Right lobe of liver (tissue), 6 donors: ENCODE measurements at regions not wholly inside any gene's neighbourhood (a gene's known extent, or its start where the extent isn't known, plus 50 kb on each side); places are given as distances from the start of the nearest gene placed in this dataset.

Experiments
- ATAC-seq, 4 donors: fragments of 200-7000 bp; cut with Tn5 transposase; one replicate each; pipeline ENCODE4 v1.9.1; 2020; ENCODE audit warnings: mild to moderate bottlenecking in 4 of 4, moderate library complexity in 4 of 4
- DNase-seq, 3 donors: peaks; one replicate each; pipeline ENCODE4 v3.0.0-alpha.2; 2020
- H3K27ac ChIP-seq, 3 donors: fragments of 200-600 bp; one replicate each; pipeline ENCODE4 v1.8.0; 2022
- H3K27me3 ChIP-seq, 2 donors: fragments of 200-600 bp; one replicate each; pipeline ENCODE4 v1.8.0; 2022
- H3K36me3 ChIP-seq, 4 donors: fragments of 200-600 bp; sonication (generic) in 1 of 4; one replicate each; pipeline versions ENCODE4 v1.5.1 to v1.8.0; 2017 to 2022; ENCODE audit warnings: control low read depth in 1 of 4
- H3K4me1 ChIP-seq, 4 donors: fragments of 200-600 bp; sonication (generic) in 1 of 4; one replicate each; pipeline versions ENCODE4 v1.5.1 to v1.8.0; 2017 to 2022; ENCODE audit warnings: control low read depth in 1 of 4
- H3K4me3 ChIP-seq, 3 donors: fragments of 200-600 bp; one replicate each; pipeline ENCODE4 v1.8.0; 2022
- H3K9me3 ChIP-seq, 4 donors: fragments of 200-600 bp; sonication (generic) in 1 of 4; one replicate each; pipeline versions ENCODE4 v1.5.1 to v1.8.0; 2017 to 2022; ENCODE audit warnings: control low read depth in 1 of 4
- CTCF ChIP-seq, 4 donors: fragments of 200-600 bp in 3 of 4; fragments of 450-650 bp in 1 of 4; IDR thresholded peaks; one replicate each; pipeline versions ENCODE4 v1.5.1 to v1.8.0; 2016 to 2022; ENCODE audit warnings: antibody characterized with exemption in 4 of 4, mild to moderate bottlenecking in 2 of 4
- POLR2A ChIP-seq: fragments of 450-650 bp; IDR thresholded peaks from one replicate; pipeline ENCODE4 v1.6.1; 2017; ENCODE audit warnings: antibody characterized with exemption, mild to moderate bottlenecking
- WGBS: methylation state at CpG from one replicate; pipeline ENCODE4 v1.1.6; 2018; ENCODE audit warnings: low coverage, low lambda C conversion rate; ENCODE audit not compliant: insufficient coverage; ENCODE audit errors: missing lambda C conversion rate; 5-methylcytosine and 5-hydroxymethylcytosine counted together
- intact Hi-C, 2 donors: fragments of 100-400 bp; cut with DNase I; formaldehyde crosslinking; loops; one replicate each; pipeline versions ENCODE4 v1.11.2 to v1.14.1; 2022
- donor health status: DM: no; HTN: yes; CAD: no.
- donor health status: DM: no; HTN: no; CAD: no.
- donor health status: DM: no; HTN: no; CAD: no.
- donor health status: DM: no; HTN: yes; CAD: no.
- donor health status: DM: no; HTN: yes; CAD: no.

- H3K27ac ChIP-seq, result no peak overlapping the region
- no peaks in the 10 kb centered on the region for H3K36me3 ChIP-seq
- intact Hi-C loops, result no loop called here
- 53% methylated on average over 4 of the region's 4 CpGs for WGBS
- DNase-seq (no peak), ATAC-seq (no peak)
- H3K4me3 ChIP-seq, result no peak overlapping the region
- TF ChIP-seq CTCF (IDR thresholded peaks at IDR 0.05) (no peak), POLR2A (no peak)
- no peaks in the 10 kb centered on the region for H3K9me3 ChIP-seq
- no peaks in the 10 kb centered on the region for H3K27me3 ChIP-seq
- no peaks in the 10 kb centered on the region for H3K4me1 ChIP-seq
Observed at GRCh38 chr4:28966982-28967381, 1753.2 kb upstream of the PCDH7 start.

- intact Hi-C loops, result no loop called here
- Histone ChIP-seq H3K4me1 (no peaks in the 10 kb centered on the region), H3K9me3 (no peaks in the 10 kb centered on the region), H3K27ac (no peak overlapping the region), H3K27me3 (no peaks in the 10 kb centered on the region), H3K4me3 (no peak overlapping the region), H3K36me3 (no peaks in the 10 kb centered on the region)
- ATAC-seq (no peak), DNase-seq (no peak)
- 30% methylated on average over 3 of the region's 3 CpGs for WGBS
- TF ChIP-seq CTCF (IDR thresholded peaks at IDR 0.05), result no peak
- TF ChIP-seq POLR2A, result no peak
Observed at GRCh38 chr4:28973587-28974350, 1746.4 kb upstream of the PCDH7 start.

- no peak for ATAC-seq
- DNase-seq, result no peak
- no peak overlapping the region for H3K27ac ChIP-seq
- no peak overlapping the region for H3K4me3 ChIP-seq
- H3K27me3 ChIP-seq, result no peaks in the 10 kb centered on the region
- no peaks in the 10 kb centered on the region for H3K4me1 ChIP-seq
- intact Hi-C loops, result no loop called here
- H3K36me3 ChIP-seq, result no peaks in the 10 kb centered on the region
- 36% methylated on average over 1 of the region's 1 CpG for WGBS
- no peaks in the 10 kb centered on the region for H3K9me3 ChIP-seq
- no peak for TF ChIP-seq CTCF (IDR thresholded peaks at IDR 0.05)
- no peak for TF ChIP-seq POLR2A
Observed at GRCh38 chr4:28976369-28976768, 1743.8 kb upstream of the PCDH7 start.

- ATAC-seq, result no peak
- no peak overlapping the region for H3K27ac ChIP-seq
- intact Hi-C loops, result no loop called here
- H3K27me3 ChIP-seq, result no peaks in the 10 kb centered on the region
- no peak overlapping the region for H3K4me3 ChIP-seq
- no peaks in the 10 kb centered on the region for H3K4me1 ChIP-seq
- no peaks in the 10 kb centered on the region for H3K36me3 ChIP-seq
- DNase-seq, result no peak
- no peaks in the 10 kb centered on the region for H3K9me3 ChIP-seq
- TF ChIP-seq POLR2A, result no peak
- no peak for TF ChIP-seq CTCF (IDR thresholded peaks at IDR 0.05)
Observed at GRCh38 chr4:29002151-29002550, 1718.0 kb upstream of the PCDH7 start.

GRCh38 chr4:29005838-29006237, 1714.3 kb upstream of the PCDH7 start:
- Histone ChIP-seq H3K27ac (no peak overlapping the region), H3K9me3 (no peaks in the 10 kb centered on the region), H3K4me1 (no peaks in the 10 kb centered on the region), H3K36me3 (no peaks in the 10 kb centered on the region), H3K27me3 (no peaks in the 10 kb centered on the region), H3K4me3 (no peak overlapping the region)
- no peak for DNase-seq
- TF ChIP-seq CTCF (IDR thresholded peaks at IDR 0.05) (no peak), POLR2A (no peak)
- no peak for ATAC-seq
- intact Hi-C loops, result no loop called here
- 66% methylated on average over 4 of the region's 4 CpGs for WGBS
